GM12878 (cell line): ENCODE measurements at regions not wholly inside any gene's neighbourhood (a gene's known extent, or its start where the extent isn't known, plus 50 kb on each side); places are given as distances from the start of the nearest gene placed in this dataset.

ENCODE experiments used
- CTCF ChIP-seq, 3 experiments: IDR thresholded peaks in 2 of 3; conservative IDR thresholded peaks in 1 of 3; 2 replicates each; pipeline ENCODE4 v1.5.1; 2011; ENCODE audit warnings: low read depth in 3 of 3, low read length in 3 of 3, mild to moderate bottlenecking in 3 of 3, control low read depth in 2 of 3, moderate library complexity in 2 of 3, inconsistent platforms in 1 of 3, mixed read lengths in 1 of 3; ENCODE audit not compliant: control insufficient read depth in 2 of 3, insufficient read depth in 1 of 3; ENCODE audit errors: extremely low read depth in 1 of 3
- SMC3 ChIP-seq: IDR thresholded peaks from 2 replicates; pipeline ENCODE4 v1.6.1; 2011; ENCODE audit warnings: low read length, improper control_type of control experiment, borderline replicate concordance

DNA sequence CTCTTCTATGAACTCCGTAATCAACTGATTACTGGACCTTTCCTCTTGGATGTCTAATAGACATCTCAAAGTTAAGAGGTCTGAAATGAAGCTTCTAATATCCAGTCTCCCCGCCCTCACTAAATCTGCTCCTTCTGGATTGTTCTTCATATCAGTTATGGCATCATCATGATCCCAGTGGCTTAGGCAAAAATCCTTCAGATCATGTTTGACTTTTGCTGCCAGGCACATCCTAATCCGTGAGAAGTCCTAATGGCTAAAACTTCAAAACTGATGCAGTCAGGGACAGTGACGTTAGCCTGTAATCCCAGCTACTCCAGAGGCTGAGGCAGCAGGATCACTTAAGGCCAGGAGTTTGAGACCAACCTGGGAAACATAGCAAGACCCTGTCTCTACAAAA is 55.1 kb upstream of the GUCY1A1 start:
- TF ChIP-seq CTCF (IDR thresholded peaks at IDR 0.05 in 2 of 3, conservative IDR thresholded peaks at IDR 0.05 in 1 of 3; ENCODE audit: control insufficient read depth in 2 of 3, extremely low read depth in 1 of 3, insufficient read depth in 1 of 3, low read depth in 3 of 3, low read length in 3 of 3) (no peak), SMC3 (no peak)
